ENCODE measurements at regions not wholly inside any gene's neighbourhood (a gene's known extent, or its start where the extent isn't known, plus 50 kb on each side); places are given as distances from the start of the nearest gene placed in this dataset.

- Histone ChIP-seq H3K27ac (ENCODE audit: low read length) (no peak overlapping the region), H3K4me3 (ENCODE audit: low read length) (no peak overlapping the region), H2AFZ (ENCODE audit: low read depth, low read length) (no peak overlapping the region), H3K79me2 (replicated peaks; ENCODE audit: insufficient read depth, low read length) (no peaks in the 10 kb centered on the region), H3K27me3 (ENCODE audit: insufficient read depth, low read depth, low read length) (no peaks in the 10 kb centered on the region), H3K9me2 (ENCODE audit: insufficient read depth, low read length) (no peaks in the 10 kb centered on the region), H3K4me2 (ENCODE audit: low read length) (no peak overlapping the region), H3K36me3 (ENCODE audit: insufficient read depth, low read length) (no peaks in the 10 kb centered on the region), H4K20me1 (ENCODE audit: insufficient read depth) (no peaks in the 10 kb centered on the region), H3F3A (ENCODE audit: insufficient read depth, low read length, poor library complexity, severe bottlenecking) (no peaks in the 10 kb centered on the region), H3K9ac (ENCODE audit: low read length) (no peak overlapping the region), H3K9me3 (ENCODE audit: low read length) (no peaks in the 10 kb centered on the region)
- no peak for TF ChIP-seq EZH2 (IDR thresholded peaks at IDR 0.05; ENCODE audit: borderline replicate concordance, insufficient read depth, low read length, poor library complexity, severe bottlenecking)
- TF ChIP-seq REST (IDR thresholded peaks at IDR 0.05; ENCODE audit: borderline replicate concordance) = no peak
- no peak for TF ChIP-seq MXI1 (conservative IDR thresholded peaks at IDR 0.05; ENCODE audit: poor library complexity, severe bottlenecking)
- TF ChIP-seq SMC3 (conservative IDR thresholded peaks at IDR 0.05; ENCODE audit: poor library complexity) = no peak
- TF ChIP-seq EP300 (conservative IDR thresholded peaks at IDR 0.05; ENCODE audit: poor library complexity, severe bottlenecking) = no peak
- TF ChIP-seq TAF1 (IDR thresholded peaks at IDR 0.05; ENCODE audit: low read depth) = no peak
- TF ChIP-seq POLR2AphosphoS5 (IDR thresholded peaks at IDR 0.05) = no peak
- TF ChIP-seq, protein P1, sequence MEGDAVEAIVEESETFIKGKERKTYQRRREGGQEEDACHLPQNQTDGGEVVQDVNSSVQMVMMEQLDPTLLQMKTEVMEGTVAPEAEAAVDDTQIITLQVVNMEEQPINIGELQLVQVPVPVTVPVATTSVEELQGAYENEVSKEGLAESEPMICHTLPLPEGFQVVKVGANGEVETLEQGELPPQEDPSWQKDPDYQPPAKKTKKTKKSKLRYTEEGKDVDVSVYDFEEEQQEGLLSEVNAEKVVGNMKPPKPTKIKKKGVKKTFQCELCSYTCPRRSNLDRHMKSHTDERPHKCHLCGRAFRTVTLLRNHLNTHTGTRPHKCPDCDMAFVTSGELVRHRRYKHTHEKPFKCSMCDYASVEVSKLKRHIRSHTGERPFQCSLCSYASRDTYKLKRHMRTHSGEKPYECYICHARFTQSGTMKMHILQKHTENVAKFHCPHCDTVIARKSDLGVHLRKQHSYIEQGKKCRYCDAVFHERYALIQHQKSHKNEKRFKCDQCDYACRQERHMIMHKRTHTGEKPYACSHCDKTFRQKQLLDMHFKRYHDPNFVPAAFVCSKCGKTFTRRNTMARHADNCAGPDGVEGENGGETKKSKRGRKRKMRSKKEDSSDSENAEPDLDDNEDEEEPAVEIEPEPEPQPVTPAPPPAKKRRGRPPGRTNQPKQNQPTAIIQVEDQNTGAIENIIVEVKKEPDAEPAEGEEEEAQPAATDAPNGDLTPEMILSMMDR (IDR thresholded peaks at IDR 0.05; ENCODE audit: poor library complexity, severe bottlenecking) = no peak
- TF ChIP-seq RAD21 (conservative IDR thresholded peaks at IDR 0.05) = no peak
These were observed 170.3 kb upstream of the MGAT5 start for GRCh38 chr2:134083548-134083947.

- Histone ChIP-seq H3K27ac (ENCODE audit: low read length) (no peak overlapping the region), H2AFZ (ENCODE audit: low read depth, low read length) (no peak overlapping the region), H3K27me3 (ENCODE audit: insufficient read depth, low read depth, low read length) (peaks cover 3% of the 10 kb centered on the region), H3K9ac (ENCODE audit: low read length) (no peak overlapping the region), H3K9me3 (ENCODE audit: low read length) (no peaks in the 10 kb centered on the region), H3K36me3 (ENCODE audit: insufficient read depth, low read length) (no peaks in the 10 kb centered on the region), H3K4me3 (ENCODE audit: low read length) (no peak overlapping the region), H3K4me2 (ENCODE audit: low read length) (no peak overlapping the region), H3F3A (ENCODE audit: insufficient read depth, low read length, poor library complexity, severe bottlenecking) (no peaks in the 10 kb centered on the region), H4K20me1 (ENCODE audit: insufficient read depth) (no peaks in the 10 kb centered on the region), H3K79me2 (replicated peaks; ENCODE audit: insufficient read depth, low read length) (no peaks in the 10 kb centered on the region), H3K9me2 (ENCODE audit: insufficient read depth, low read length) (no peaks in the 10 kb centered on the region)
- TF ChIP-seq SMC3 (conservative IDR thresholded peaks at IDR 0.05; ENCODE audit: poor library complexity) (no peak), EP300 (conservative IDR thresholded peaks at IDR 0.05; ENCODE audit: poor library complexity, severe bottlenecking) (no peak), RAD21 (conservative IDR thresholded peaks at IDR 0.05) (no peak), MXI1 (conservative IDR thresholded peaks at IDR 0.05; ENCODE audit: poor library complexity, severe bottlenecking) (no peak), REST (IDR thresholded peaks at IDR 0.05; ENCODE audit: borderline replicate concordance) (no peak), EZH2 (IDR thresholded peaks at IDR 0.05; ENCODE audit: borderline replicate concordance, insufficient read depth, low read length, poor library complexity, severe bottlenecking) (no peak), POLR2AphosphoS5 (IDR thresholded peaks at IDR 0.05) (no peak), TAF1 (IDR thresholded peaks at IDR 0.05; ENCODE audit: low read depth) (no peak)
- TF ChIP-seq, protein P1 (IDR thresholded peaks at IDR 0.05; ENCODE audit: poor library complexity, severe bottlenecking) = no peak
These were observed 167.2 kb upstream of the MGAT5 start for GRCh38 chr2:134086594-134087219.
